ENCODE measurements at regions not wholly inside any gene's neighbourhood (a gene's known extent, or its start where the extent isn't known, plus 50 kb on each side); places are given as distances from the start of the nearest gene placed in this dataset.
"Not testable (repeated sequence)": the region's sequence is repeated elsewhere in the genome, so short reads cannot be mapped to it uniquely, and the experiment has no call there.

DNA sequence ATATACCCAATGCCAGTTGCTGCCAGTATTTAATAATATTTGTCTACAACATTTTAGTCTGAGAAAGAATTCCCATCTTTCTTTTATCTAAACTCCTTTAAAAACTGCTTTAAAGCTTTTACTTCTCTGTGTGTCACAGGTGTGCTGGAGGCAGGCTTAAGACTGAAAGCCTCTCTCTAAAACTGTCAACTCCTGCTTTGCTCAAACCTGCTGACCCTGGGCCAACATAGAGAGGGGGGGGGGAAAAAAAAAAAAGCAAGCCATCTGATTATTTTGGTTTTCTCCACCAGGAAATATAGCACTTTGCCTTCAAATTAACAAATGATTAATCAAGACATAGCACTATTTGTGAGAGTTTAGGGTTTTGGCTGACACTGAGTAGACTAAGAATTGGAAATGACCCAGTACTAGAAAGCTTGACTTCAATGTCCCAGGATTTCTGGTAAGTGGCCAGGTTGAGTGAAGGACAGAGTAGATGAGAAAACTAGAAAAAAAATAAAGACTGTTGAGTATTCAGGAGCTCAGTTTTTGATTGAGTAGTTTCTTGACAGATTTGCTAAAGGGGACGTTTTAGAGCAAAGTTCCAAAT, 357.0 kb upstream of the FLRT2 start:
- DNase-seq, result no peak

DNA sequence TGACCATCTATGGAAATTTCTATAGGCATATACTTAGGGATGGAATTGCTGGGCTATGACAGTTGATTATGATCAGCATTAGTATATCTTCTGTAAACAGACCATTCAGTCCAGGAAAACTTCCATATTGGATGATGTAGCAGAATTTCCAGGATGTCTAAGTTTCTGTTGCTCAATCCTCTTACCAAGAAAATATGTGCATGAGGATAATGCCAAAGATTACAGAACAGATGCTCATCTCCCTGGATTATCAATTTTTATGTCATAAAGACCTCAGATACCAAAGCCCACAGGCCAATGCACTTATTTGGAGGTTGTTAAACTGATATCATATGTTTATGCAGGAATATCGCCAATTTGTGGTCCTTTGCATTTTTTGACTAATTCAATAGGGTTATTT, 354.4 kb upstream of the FLRT2 start:
- no peak for DNase-seq

DNA sequence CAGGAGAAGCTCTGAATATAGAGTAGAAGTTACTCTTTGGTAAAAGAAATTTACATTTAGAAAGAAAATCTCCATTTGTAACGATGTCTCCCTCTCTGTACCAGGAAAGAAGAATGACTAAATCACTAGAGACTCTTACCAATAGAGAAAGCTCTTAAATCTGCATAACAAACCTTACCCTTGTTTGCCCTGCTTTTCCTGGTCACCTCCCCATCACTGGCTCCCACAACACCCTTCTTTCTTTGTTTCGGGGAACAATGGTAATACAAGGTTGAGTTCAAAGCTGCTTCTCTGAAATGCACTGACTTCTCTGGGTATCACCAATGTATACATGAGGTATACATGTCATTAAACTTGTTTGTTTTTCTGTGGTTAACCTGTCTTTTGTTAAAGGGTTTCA, 351.1 kb upstream of the FLRT2 start:
- DNase-seq, result no peak

DNA sequence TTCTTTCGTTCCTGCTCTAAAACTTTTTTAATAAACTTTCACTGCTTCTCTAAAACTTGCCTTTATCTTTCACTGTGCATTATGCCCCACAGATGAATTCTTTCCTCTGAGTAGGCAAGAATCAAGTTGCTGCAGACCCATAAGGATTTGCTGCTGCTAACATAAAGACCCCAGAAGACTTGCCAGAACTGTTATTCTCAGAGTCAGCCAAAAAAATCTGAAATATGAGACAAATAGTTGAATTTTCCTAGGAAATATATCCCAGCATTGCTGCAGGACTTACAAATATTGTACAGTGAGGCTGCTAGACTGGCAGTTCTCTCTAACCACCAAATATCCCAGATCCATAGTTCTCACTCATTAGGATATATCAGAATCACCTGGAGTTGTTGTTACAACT, 349.1 kb upstream of the FLRT2 start:
- DNase-seq, result no peak

DNA sequence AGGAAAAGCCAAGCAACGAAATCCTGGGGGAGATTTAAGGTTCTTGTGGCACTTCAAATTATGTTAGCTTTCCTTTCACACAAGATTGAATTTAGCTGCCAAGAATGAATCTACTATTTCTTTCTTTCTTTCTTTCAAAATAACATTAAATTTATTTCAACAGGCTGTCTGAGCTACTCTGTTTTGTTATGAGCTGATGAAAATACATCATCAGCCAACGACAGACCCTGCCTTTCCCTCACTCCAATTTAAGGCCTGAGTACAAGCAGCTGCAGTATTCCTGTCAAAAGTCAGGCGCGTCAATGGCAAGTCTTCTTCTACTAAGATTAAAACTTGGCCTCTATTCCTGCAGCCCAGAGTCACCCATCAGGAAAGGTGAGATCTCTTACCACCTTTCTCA, 347.7 kb upstream of the FLRT2 start:
- DNase-seq, result no peak

DNA sequence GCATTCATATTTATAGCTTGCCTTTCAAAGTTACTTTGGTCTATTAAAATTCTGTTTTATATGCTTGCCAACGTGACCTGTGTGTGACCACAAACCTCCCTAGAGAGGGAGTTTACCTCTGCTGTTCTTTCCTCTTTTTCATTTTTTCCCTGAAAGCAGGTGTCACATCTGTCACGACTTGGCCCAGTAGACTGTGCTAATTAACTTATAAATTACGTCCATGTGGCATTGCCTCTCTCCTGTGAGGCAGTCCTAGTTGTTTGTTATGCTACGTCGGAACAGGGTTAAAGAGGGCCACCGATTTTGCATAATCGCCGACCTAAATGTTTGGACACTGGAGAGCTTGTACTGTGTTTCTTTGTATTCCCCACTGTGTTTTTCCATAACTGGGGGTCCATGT, 343.9 kb upstream of the FLRT2 start:
- no peak for DNase-seq

DNA sequence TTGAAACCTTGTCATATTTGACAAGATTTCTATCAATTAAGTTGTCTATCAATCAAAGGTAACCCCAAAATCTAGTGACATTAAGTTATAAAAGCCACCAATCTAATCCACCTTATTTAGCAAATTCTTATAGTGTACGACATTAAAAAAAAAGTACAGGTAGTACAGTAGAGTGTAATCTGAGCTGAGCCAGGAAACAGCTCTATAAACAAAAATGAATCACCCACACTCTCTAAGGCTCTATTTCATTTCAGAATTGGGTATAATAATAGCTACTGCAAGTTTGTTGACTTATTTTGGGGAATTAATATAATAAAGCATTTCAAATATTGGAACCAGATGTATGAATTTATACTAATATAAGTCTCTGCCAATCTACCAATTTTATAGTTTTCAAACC, 342.4 kb upstream of the FLRT2 start:
- no peak for DNase-seq

DNA sequence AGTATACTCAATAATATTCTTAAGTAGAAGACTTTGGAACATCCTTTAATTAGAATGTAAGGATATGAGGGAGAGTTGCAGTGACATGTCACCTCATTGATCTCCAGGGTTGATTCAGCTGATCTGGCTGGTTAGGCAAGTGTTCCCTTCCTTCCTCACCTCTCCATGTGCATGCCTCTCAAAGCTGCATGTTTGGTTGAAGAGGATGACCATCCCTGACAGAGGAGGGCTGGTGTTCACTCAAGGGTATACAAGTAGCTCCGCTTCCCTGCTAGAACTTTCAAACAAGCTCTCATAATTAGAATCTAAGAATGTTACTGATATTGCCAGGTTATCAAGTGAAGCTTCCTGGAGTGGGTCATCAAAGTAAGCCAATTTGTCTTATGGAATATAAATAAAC, 341.1 kb upstream of the FLRT2 start:
- no peak for DNase-seq

DNA sequence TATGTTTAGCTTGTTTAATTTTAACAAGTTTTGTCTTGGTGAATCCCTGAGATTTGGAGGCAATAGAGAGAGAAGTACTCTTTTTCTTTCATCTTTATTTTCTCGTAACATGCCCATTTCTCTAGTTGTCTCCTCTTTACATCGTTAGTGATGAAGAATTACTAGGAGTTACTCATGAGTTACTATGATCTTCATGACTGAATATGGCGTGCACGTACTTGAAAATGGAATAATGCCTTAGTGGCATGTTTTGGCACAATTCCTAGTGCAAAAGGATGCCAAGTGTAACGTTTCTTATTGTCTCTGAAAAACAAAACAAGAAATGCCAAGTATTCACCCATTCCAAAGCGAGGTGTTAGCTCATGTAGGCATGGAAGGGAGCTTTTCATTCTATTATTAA, 340.7 kb upstream of the FLRT2 start:
- not testable (repeated sequence) for DNase-seq

DNA sequence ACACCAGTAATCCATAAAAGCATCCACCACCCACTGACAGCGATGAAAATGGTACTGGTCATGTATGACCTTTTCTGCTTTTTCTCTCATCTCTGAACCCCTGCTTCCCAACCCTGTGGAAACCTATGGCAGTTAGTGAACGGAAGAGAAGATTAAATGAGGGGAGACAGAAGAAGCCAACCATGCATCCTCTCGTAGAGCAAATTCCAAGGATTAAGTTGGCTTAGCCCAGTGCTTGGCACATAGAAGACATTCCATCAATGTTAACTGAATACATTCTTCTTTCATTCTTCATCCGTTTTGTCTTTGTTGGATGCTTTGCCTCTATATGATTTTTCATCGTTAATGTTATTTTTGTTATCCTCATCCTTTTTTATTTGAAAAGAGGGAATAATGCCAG, 339.7 kb upstream of the FLRT2 start:
- DNase-seq, result no peak

DNA sequence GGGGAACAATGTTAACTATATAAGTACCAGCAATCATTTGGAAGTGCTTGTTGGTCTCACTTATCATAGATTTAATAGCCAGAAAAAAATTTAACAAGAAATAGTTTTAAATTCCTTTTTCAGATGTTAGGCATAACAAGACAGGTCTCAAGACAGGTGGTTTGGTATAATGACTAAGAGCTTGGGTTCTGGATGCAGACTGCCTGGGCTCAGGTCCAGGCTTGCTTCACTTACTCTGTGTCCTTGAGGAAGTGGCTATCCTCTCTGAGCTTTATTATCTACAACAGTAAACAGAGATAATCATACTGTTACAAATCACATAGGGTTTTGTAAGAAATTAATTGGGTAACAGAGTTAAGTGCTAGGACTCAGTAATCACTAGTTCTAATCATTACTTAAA, 338.0 kb upstream of the FLRT2 start:
- no peak for DNase-seq

DNA sequence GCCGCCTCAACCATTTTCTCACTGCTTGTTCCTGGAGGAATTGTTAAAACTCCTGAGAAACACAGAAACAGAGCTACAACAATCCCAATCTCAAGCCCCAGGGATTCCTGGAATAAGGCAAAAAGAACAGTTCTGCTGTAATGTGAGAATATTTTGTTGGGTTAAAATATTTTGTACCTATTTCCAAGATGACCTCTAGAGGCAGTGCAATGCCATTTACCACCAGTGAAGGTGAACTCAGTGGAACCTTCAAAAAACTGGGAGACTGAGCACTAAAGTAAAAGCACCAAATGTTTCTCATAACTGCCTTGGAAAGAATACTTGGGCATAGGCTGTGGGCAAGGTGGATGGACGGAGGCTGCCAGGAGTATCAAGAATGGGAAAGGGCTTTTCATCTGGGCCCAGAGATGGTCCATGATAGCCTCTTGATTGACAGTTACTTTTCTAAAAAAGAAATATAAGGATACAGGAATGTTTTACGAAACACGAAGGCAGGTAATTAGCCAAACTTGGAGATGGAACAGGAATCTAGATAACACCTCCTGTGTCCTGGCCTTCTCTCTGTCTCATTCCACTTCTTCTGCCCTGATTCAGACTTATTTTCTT, 334.0 kb upstream of the FLRT2 start:
- DNase-seq, result peak in 1 of 2 experiments; percentile 13

DNA sequence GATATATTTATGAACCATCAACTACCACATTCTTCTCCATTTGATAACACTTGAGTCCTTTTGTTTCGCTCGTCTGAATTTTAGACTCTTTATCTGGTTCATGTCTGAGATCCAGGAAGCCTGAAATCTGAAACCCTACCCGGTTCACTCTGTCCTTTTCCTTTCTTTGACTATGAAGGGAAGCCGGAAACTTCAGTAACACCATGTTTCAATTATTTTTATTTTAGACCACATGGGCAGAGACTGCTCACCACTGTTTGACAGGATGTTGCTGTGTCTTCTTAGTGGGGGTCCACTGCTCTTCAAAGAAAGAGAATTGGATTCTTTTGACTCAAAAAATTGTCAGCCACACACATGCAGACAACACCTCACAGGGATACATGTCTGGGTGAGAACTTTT, 331.9 kb upstream of the FLRT2 start:
- DNase-seq, result no peak

DNA sequence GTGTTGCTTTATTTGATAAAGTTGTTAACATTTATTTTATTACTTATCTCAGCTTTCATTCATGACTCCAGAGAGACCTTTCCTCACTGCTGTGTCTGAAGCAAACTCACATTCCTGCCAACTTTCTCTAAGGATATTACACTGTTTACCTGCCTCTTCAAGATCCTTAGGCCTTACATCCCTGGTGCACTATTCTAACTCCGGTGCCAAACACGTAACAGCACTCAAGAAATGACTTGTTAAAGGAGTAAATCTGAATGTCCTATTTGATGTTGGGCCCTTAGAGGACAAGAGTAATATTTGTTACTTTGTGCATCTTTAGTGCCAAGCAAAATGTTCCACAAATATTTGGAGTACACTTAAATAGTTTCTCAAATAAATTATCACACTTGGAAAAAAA, 324.1 kb upstream of the FLRT2 start:
- DNase-seq, result no peak

DNA sequence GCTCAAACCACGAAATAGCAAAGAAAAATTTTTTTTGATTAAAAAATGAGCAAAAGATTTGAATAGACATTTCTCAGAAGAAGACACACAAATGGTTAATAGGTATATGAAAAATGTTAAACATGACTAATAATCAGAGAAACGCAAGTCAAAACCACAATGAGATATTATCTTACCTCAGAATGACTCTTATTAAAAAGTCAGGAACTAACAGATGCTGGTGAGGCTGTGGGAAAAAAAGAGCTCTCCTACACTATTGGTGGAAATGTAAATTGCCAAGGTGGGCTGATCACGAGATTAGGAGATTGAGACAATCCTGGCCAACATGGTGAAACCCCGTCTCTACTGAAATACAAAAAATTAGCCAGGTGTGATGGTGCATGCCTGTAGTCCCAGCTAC, 315.5 kb upstream of the FLRT2 start:
- DNase-seq, result no peak

DNA sequence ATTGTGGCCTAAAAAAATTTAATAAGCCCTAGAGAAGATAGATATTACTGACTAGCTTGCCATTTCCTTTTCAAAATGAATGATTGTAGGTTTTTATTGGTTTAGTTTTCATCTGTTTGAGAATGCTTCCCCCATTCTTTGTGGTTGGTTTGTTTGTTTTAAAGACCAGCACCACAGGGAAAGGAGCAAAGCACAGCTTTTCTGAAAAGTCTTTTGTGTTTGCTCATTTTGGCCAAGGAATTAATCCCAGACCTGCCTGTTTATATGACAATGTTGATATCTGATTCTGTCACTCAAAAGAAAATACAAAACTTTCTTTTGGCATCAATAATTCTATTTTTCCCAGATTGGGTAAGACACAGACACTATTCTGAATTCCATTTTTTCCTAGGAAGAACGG, 312.5 kb upstream of the FLRT2 start:
- DNase-seq, result no peak

DNA sequence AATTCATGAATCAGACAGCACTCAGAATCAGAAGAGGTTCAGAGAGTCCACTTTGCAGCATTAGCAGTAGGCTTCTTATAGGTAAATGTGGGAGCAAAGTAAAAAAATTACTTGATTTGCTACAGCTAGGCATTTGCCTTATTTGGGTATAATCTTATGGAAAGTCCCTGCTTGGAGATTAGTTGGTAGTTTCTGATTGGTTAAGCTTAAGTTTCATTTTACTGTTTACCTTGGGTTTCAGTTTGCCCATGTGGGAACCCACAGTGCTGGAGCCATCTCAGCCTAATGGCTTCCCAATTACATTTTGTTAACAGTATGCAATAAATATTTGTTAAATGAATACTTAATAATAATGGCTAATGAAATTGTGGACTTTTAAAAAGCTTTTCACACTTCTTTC, 311.0 kb upstream of the FLRT2 start:
- no peak for DNase-seq

DNA sequence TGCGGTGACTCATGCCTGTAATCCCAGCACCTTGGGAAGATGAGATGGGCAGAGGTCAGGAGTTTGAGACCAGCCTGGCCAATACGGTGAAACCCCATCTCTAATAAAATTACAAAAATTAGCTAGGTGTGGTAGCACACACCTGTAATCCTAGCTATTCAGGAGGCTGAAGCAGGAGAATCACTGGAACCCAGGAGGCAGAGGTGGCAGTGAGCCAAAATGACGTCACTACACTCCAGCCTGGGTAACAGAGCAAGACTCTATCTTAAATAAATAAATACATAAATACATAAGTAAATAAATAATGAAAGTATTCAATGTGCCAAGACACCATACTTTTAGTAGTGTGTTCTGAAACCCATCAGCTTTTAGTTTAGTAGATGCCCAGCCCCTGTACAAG, 308.1 kb upstream of the FLRT2 start:
- no peak for DNase-seq

DNA sequence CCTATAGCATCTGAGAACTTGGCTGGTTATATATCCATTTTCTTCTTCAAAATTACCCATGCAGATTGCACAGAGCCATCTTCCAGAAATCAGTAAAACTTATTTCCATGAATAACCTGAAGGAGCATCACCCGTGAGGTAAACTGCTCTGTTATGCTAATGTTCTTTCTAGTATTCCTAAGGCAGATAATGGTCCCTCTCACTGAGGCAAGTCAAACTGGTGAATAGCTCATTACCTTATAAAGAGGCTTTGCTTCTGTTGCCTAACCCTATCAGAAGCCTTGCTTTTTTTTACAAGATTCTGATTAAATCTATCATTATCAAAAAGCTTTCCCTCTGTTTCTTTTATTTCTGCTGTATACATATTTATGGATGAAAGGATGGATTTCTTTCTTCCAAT, 307.6 kb upstream of the FLRT2 start:
- DNase-seq, result no peak

DNA sequence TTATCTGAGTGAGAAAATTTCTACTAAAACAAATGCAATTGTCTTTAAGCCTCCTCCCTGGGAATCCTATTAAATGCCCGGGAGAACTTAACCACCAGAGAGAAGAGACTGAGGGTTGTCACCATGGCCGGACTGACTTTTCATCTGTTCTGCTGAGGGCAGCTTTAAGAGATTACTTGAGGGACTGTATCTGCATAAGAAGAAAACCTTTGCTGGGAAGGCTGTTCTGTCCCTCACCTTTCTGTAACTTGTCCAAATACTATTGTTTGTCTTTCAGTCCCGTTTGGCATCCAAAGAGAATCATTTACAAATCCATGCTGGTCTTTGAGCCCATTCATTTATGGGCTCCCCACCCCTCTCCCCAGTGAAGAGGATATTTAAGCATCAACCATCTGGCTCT, 306.3 kb upstream of the FLRT2 start:
- DNase-seq, result no peak

DNA sequence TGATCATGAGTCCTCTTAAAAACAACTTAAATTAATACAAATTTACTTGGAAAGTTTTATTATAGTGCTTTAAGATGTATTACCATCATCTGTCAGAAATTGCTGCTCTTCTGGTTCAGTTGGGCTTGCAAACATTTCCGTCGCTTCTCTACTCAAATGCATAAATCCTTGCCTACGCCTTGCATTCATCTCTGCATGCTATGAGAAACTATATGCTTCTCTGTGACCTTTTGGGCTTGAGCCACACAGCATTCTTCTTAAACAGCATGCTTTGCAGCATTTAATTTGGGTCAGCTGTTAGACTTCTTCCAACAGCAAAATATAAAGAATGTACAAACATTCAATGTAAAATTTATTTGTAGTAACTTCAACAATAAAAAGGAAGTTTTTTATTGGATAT, 305.7 kb upstream of the FLRT2 start:
- DNase-seq, result no peak

DNA sequence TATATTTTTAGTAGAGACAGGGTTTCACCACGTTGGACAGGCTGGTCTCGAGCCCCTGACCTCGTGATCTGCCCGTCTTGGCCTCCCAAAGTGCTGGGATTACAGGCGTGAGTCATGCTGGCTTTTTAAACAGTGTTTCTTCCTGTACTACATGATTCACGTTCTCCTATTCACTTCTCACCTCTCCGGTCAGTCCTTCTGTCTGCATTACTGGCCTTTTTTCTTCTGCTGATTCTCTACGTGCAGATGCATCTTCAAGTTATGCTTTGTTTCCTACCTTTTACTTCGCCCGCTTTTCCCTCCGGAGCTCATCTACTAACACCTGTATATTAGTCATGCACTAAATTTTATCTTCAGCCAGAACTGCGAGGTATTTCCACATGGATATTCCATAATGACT, 296.2 kb upstream of the FLRT2 start:
- DNase-seq, result peak; percentile 19 to 78

DNA sequence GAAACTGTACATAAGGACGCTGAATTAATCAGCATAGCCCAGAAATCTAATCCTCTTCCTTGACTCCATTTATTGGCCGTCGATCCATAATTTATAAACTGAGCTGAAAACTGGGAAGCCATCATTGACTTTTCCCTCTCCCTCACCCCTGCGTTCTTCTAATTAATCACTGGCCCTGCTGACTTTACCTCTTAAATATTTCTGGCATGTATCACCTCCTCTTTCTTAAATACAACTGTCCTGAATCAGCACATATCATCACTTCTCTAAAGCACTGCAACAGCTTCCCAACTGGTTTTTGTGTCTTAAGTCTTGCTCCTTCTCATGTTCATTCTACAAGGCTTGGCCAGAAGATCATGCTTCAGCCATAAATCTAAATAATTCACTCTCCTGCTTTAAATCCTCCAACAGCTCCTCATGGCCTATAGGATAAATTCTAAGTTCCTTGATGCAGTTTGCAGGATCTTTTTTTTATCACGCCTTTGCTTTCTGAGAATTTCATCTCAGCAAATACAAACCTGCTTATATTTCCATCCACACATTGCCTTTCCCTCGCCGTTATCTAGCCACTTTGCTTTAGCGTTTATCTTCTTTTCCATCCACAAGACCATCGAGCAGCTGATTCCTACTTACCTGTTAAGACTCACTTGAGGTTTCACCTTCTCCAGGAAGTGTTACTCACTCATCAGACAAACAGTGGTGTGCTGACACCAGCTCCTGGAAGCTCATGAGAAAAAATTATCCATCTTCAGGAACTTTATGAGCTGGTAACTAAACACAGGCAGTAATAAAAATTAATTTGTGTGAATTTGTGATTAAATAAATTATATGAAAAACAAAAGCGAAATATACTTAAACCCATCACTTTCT, 295.6 kb upstream of the FLRT2 start:
- DNase-seq, result peak; percentile 65 to 86

DNA sequence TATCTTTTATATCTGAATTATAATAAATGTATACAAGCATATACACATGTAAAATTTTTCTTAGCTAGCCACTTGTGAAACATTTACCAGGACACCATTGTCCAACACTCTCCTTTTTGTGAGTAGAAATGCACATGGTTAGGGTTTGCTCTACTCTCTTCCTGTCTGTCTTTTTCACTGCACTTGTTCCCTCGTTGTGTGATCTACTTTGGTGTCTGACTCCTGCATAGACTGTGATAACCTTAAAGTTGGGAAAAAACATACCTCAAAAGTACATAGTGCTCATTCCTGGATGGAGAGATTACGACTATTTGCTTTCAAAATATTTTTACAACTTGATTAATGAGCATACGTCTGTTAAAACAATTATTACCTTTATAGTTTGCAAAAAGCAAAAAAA, 294.1 kb upstream of the FLRT2 start:
- DNase-seq, result no peak

DNA sequence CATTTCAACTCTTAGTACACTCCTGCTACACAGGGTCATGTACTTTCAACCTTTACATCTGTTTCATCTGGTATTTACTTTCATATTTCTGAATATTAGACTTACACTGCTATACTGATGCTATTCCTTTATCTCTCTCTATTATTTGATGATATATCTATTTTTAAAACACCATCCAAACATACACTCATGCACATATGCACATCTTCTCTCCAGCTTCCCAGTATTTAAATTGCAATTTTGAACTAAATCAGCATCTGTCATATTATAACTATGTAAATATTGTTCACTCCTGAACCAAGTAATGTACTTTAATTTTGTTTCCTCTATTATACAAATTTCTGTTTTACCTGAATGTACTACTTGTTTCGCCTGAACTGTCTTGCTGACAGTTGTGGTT, 293.6 kb upstream of the FLRT2 start:
- no peak for DNase-seq

Measured in SW 1271 (cell line).